Right renal pelvis (tissue), 4 donors: ENCODE measurements at regions not wholly inside any gene's neighbourhood (a gene's known extent, or its start where the extent isn't known, plus 50 kb on each side); places are given as distances from the start of the nearest gene placed in this dataset.
"Not testable (repeated sequence)": the region's sequence is repeated elsewhere in the genome, so short reads cannot be mapped to it uniquely, and the experiment has no call there.

Source experiments
- DNase-seq, 4 donors: peaks; one replicate each; pipeline ENCODE4 v3.0.0-alpha.2; 2013; ENCODE audit warnings: low read depth in 4 of 4, low spot score in 3 of 4, missing footprints in 1 of 4

DNA sequence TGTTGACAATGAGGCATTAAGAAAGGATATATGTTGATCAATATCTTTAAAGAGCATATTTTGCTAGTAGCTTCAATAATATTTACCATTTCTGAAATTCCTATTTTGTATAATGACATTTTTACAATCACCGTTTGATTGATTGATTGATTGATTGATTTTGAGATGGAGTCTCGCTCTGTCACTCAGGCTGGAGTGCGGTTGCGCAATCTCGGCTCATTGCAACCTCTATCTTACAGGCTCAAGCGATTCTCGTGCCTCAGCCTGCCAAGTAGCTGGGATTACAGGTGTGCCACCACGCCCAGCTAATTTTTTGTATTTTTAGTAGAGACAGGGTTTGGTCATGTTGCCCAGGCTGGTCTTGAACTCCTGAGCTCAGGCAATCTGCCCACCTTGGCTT, 150.9 kb upstream of the TEX13D start:
- DNase-seq: not testable (repeated sequence)

DNA sequence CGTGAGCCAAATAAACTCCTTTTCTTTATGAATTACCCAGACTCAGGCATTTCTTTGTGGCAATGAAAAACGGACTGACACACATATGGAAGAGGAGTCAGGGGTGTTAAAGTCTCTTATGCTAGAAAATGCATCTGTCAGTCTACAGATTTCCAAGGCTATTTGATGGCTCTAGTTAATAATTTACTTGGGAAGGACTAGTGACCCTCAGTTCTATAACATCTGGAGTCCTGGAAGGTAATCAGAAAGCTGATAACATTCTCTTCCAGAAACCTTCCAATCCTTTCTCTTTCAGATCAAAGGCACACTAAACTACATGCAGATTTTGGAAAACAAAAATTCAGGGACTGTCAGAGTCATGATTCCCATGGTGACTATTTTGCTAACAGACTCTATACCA, 142.0 kb upstream of the TEX13D start:
- no peak for DNase-seq

DNA sequence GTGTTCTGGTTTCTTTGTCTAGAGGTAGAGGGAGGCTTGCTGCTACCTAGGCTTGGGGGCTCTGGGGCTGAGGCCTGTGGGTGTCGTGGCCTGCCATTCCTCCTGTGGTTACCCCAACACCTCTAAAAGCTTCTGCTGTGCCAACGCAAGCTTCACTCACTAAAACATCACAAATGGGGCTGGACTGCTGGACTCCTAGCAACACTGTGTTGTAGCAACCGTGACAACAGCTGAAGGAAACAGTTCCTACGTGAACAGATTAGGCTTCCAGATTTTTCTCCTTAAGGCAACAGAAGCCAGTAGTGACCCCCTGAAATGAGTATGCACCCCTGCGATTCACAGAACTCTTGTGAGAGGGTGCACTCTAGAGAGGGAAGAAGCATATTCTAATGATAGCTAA, 138.3 kb upstream of the TEX13D start:
- DNase-seq: no peak

DNA sequence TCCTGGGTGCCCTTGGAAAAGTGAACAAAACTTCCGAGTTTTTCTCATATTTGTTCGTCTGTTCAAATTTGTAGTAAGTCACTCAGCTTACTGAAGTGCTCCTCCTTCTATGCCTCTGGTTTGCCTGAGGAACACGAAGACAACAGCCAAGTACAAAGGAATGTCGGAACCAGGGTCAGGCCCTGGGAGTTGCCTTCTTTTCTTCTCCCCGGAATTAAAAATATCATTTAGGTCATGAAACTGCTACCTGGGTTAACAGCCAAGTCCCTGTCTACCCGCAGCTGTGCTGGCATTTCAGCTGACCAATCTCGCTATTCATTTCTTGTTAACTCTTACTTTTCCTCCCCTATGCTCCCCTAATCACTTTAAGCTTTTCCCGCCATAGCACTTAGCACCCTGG, 137.6 kb upstream of the TEX13D start:
- no peak for DNase-seq

DNA sequence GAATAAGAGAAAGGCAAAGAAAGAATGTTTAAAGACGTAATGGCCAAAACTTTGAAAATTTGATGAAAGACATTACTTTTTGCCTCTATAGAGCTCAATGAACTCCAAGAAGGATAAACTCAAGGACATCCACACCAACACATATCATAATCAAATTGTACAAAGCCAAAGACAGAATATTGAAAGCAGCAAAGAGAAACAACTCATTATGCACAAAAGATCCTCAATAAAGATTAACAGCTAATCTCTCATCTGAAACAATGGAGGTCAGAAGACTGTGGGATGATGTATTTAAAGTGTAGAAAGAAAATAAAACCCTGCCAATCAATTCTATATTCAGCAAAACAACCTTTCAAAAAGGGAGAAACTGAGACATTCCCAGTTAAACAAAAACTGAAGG, 129.1 kb upstream of the TEX13D start:
- DNase-seq: no peak

DNA sequence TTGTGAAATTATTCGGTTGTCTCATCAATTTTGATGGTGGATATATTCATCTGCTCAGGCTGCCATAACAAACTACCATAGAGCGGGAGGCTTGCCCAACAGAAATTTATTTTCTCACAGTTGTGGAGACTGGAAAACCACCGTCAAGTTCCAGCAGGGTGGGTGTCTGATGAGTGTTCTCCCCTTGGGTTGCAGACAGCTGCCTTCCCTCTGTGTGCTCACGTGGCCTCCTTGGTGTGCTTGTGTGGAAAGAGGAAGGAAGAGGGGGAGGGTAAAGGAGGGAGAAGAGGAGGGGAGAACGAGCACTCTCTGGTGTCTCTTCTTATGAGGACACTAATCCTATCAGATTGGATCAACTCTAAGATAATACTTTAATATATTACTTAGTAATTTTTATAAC, 123.8 kb upstream of the TEX13D start:
- no peak for DNase-seq

DNA sequence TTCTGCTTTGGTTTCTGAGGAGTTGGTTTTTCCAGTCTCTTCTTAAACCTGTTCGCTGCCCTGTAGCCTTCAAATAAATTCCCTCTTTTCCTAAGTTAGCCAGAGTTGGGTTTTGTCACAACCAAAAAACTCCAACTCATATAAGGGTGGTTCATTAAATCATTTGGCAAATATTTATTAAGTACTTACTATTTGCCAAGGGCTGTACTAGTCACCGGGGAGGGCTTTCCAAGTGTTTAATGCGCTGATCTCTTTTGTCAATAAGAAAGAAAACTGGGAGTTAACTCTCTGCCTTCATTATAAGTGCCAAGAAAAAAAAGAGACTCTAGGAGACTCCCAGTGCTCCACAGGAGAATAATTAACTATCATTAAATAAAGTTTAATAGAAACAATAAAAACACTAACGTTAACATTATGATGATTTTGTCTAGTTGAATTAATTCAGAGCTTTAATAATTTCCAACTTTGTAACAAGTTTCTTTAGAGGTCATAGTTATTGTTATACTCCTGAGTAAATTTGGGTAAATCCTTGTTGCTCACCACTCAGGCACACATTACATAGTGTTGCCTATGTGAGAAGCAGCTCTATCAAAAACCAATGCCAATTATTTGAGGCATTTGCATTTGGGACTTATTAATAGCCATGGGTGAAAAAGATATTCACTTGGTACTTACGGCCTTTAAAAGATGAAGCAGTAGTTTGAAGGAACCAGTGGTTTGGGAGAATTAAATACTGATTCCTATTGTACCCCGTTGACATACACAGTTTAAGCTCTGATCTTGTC, 122.5 kb upstream of the TEX13D start:
- no peak for DNase-seq

DNA sequence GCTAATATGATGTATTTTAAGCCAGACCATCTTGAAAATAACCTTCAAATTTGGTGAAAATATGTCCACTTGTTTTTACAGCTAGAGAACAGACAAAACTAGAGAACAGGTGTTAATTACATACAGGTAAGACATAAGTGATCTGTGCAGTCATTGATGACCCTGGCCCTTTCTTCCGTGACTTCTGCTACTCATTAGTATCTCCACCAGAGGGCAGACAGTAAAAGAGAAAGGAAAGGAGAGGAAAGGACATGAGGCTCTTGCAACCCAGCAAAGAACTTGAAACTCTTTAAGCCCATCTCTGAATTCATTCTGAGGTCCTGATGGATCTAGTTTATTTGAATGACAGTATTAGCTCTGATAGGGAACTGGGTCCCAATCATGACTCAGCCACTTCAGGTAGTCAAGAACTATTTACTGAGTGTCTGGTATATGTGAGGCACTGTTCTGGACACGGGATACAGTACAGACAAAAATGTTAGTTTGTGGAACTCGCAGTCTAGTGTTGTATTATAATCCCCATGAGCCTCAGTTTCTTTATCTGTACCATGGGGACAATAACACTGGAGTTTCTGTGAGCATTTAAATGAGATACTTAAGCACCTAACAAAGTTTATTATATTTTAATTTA, 121.0 kb upstream of the TEX13D start:
- DNase-seq: no peak

DNA sequence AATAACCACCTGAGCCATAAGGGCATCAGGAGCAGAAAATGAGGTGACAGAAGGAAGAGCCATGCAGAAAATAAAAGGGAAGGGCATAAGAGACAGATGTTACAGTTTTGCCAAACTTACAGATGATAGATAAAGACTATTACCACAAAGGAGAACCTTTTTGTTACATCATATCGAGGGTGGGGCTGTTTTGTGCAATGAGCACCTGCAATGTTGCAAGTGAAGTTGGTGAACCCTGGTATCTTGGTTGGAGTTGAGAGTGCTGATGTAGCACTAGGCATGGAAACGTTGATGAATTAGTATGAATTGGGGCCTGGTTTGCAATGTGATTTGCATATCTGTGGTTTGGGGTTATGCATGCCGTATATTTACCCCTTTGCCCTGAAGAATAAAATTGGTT, 119.8 kb upstream of the TEX13D start:
- DNase-seq: no peak

DNA sequence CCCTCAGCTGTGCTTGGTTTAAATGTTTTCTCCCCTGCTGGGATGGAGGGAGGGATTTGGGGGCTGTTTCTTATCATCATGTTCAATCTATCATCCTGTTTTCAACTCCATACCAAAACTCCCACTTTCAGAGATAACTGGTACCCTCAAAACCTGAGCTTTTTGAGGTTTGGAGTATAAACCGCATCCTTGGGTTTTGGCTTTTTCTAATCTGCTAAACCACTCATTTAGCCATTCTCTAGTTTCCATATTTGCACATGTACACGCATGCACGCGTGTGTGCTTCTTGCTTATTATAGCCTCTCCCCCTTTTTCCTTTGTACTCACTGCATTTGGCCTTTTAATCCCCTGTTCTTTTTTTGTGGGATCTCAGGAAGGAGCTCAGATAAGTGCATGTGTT, 116.7 kb upstream of the TEX13D start:
- no peak for DNase-seq

DNA sequence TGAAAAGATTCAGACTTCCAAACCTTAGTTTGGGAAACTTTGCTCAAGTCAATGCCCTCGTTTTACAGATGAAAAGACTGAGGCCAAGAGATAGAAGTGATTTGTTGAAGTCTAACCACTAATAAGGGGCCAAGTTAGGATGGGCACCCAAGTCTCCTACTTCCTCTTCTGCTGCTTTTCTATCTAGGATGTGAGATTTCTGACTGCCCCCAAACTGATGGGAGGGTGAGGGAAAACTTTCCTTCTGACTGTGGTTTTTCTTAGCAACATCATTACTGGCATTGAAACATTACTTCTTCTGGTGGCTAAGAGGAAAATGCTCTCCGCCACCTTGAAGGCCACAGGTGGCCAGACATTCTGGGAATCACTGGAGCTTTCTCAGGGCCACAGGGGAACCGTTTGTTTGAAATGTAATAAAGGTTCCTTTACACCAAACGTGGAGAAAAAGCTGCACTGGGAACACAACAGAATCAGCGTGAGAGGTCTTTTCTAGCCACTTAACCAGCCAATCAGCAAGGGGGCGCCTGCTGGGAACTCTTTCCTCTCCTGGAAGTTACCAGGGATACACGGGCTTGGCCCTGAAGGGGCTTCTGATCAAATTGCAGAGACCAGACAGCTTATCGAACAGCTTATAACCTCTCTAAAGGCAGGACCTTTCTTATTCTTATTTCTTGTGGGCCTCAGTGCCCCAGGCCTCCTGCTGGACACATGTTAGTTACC, 115.9 kb upstream of the TEX13D start:
- no peak for DNase-seq

DNA sequence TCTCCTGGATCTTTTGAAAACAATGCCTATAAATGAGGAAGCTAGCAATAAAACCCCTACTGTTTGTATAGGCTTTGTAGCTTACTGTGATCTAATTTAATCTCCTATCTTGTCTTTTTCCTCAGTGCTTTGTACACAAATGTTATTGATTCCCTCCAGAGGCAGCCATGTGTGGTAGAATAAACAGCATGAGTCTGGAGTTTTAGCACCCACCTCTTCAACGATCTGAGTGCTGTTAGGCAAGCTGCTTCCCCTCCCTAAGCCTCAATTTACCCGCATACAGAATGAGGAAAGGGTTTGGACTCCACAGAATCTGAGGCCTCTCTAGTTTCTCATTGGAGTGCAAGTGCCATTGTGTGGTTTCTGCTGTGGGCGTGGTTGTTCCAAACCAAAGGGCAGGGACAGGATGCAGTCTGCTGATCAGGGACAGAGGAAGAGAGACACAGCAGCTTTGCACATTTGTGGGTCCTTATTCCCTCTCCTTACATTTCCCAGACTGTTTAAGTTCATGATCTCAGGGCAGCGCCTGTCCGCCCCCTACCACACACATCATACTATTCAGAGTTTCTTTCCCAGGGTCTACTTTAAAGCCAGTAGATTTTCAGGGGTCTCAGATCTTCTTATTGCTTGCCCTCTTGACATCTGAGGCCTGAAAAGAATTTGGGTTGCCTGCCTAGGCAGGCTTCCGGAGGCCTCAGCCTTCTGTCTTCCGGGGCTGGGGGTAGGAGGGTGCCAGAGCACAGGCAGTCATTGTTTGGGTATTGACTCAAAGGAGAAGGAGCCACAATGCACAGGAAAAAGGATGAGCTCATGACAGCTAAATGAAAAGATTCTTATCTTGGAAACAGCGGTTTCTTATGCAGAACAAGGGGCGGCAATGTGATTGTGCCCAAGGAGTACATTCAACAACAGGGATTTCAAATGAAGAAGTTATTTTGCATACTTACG, 114.9 kb upstream of the TEX13D start:
- no peak for DNase-seq

DNA sequence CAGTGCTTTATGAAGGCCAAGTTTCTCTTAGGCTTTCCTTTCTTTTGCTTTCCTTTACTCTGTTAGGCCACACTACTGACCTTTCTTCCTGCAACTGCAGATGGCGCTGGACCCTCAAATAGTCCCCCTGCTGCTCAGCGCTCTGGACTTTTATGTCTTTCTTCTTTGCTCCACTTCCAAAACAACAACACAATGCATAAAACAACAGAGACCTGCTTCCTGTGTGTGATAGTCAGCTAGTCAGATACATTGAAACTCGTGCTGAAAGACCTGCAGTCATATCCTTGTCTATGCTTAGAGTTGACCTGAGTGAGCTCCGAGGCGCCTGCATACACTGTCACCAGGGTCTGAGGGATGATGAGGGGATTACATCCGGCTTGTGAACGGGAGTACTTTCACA, 108.9 kb upstream of the TEX13D start:
- DNase-seq: no peak

DNA sequence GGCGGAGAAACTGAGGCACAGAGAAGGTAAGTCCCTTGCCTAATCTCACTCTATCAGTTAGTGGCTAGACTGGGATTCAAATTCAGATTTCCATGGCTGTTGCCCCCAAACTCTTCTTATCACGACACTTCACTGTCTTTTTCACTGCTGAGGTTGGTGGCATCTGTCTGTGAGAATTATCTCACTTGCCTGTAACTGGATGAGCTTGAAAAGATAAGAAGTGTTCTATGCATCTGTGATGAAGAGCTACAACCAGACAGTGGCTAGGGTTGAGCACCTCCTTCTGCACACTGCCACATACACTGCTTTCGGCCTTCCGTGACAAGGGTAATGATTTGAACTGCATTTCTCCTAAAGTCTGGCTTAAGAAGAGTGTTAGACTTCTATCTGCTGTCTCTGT, 107.9 kb upstream of the TEX13D start:
- DNase-seq: no peak

DNA sequence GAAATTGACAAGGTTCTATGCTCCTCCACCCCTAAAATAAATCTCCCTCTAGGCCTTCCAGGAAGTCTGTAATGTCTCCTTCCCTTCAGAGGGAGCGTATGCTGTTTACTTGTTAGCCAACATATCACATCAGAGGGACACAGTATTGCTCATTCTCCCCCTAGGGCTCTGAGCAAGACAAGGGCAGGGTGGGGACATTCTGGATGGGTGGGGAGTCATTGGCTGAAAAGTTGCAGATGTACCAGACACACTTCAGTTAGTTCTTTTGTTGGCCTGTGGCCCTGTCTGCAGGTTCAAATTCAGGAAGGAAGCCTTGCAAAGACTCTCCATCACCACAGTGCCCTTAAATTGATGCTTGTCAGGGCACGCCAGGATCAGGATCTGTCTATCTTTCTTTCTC, 106.3 kb upstream of the TEX13D start:
- no peak for DNase-seq

DNA sequence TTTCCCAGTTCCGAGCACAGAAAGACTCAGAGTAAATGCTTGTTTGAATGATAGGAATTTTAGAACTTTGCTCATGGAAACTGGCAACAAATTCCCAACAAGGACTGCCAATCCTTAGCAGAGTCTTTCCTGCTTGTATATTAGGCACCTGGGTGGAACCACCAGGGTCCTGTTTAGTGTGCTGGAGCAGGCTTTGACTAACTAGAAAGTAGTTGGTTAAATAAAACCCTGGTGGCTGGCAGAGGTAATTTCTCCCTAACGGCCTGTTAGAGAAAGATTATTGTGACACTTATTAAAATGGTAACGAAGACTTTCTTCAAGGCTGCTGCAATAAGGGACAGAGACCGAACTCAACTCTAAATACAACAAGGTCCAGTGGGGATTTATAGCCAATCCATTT, 103.6 kb upstream of the TEX13D start:
- DNase-seq: no peak

DNA sequence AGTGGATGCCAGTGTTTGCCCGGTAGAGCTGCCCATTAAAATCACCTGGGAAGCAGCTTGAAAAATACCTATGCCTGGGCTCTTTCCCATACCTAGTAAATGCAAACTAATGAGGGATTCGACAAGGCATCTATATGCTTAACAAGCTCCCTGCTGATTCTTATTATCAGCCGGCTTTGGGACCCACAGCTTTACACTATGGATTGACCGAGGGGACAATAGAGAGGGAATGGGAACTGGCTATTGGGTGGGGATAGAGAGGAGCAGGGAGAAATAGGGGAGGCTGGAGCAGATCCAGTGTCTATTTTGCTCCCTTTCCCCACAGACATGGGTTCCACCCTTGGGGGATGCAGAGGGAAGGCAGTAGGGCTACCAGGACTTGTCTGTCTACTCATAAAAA, 103.1 kb upstream of the TEX13D start:
- DNase-seq: no peak

DNA sequence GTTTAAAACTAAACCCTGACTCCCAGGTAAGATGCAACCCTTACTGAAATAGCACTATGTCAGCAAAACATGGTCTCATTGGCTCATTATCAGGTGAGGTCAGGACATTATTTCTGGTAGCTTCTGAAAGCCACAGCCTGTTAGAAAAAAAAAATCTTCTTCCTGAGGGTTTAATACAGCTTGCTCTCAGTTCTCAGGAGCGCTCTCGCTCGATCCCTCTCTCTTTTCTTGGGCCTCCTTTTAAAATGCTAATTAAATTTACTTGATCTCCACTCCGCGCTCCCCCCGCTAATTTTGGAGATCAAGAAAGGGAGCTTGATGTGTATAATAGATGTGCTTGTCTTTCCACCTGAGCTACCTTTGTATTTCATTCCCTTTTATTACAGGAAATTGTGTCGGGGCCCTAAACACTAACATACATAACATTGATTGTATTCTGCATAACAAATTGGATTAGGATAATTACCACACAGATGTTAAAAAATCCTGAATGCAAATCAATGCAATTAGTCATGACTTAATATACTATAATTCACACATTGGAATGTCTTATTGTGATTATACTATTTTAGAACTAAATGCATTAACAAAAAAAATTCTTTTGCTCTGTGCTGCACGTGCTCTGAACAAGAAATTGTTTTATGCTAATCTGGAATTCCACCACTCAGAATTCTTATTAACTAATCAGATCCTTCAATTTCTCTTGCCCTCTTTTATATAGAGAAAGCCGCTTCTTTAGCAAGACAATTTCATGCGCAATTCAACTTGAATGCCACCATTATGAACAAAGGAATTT, 101.6 kb upstream of the TEX13D start:
- DNase-seq: no peak

DNA sequence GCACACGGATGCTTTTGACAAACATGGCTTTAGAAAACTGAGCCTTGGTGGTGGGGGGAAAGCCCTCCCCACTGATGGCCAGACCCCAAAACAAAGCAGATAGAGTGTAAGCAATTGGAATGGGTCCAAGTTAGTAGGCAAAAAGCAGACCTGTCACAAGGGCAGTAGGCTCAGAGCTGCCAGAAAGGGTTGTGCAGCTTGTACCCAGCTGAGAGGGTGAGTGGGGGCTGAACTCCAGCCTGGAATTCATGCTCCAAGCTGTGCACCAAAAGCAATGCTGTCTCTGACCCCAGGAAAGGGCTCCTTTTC, 101.1 kb upstream of the TEX13D start:
- DNase-seq: no peak

DNA sequence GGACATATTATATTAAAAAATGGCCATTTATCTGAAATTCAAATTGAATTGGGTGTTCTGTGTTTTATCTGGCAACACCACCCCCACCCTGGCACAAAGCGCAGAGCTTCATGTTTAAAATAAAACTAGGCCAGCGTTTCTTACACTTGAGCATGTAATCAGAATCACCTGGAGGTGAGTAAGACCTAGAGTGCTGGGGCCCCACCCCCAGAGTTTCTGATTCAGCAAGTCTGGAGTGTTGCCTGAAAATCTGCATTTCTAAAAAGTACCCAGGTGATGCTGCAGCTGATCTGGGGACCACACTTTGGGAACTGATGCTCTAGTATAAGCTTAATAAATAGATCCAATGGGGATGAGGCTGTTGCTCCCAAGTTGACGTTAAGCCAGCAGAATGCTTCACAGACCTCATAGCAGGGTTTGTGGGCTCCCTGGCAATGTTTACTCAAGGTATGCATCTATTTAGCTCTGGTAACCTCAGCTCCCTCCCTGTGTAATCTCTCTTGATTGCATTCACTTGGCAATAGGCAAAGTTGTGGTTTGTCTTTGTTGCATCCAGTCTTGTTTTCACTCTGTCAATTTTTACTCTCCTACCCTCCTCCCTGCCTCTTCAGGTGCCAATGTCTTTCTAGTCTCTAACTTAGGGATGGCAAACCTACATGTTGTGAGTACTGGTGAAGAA, 99.8 kb upstream of the TEX13D start:
- DNase-seq: no peak
